Kidney (tissue), 13 donors: ENCODE measurements at regions not wholly inside any gene's neighbourhood (a gene's known extent, or its start where the extent isn't known, plus 50 kb on each side); places are given as distances from the start of the nearest gene placed in this dataset.

Experiments
- DNase-seq, 5 donors: peaks; one replicate each; pipeline ENCODE4 v3.0.0-alpha.2; 2013 to 2020
- FAIRE-seq: peaks from 2 replicates; lab custom pipeline; 2012; peaks lifted over from hg19 to GRCh38; lab: Jason Lieb, UNC
- H3K27ac ChIP-seq, 2 donors: one replicate each; pipeline ENCODE4 v1.7.0; 2013; ENCODE audit warnings: low read depth in 2 of 2, low read length in 2 of 2, inconsistent platforms in 1 of 2
- H3K27me3 ChIP-seq: one replicate; pipeline ENCODE4 v1.7.1; 2013; ENCODE audit warnings: low read length, inconsistent platforms; ENCODE audit not compliant: control insufficient read depth, insufficient read depth
- H3K36me3 ChIP-seq, 3 donors: one replicate each; pipeline versions ENCODE4 v1.7.0 to v1.7.1; 2013; ENCODE audit warnings: low read length in 3 of 3, control low read depth in 1 of 3, inconsistent platforms in 1 of 3; ENCODE audit not compliant: insufficient read depth in 3 of 3, control insufficient read depth in 2 of 3
- H3K4me1 ChIP-seq, 3 donors: one replicate each; pipeline versions ENCODE4 v1.7.0 to v1.7.1; 2013; ENCODE audit warnings: low read length in 3 of 3, inconsistent platforms in 1 of 3, low read depth in 1 of 3; ENCODE audit not compliant: control insufficient read depth in 2 of 3, insufficient read depth in 2 of 3
- H3K4me3 ChIP-seq, 3 donors: one replicate each; pipeline versions ENCODE4 v1.7.0 to v1.8.1; 2013; ENCODE audit warnings: low read length in 3 of 3, control low read depth in 1 of 3, inconsistent platforms in 1 of 3
- H3K9ac ChIP-seq, 3 donors: one replicate each; pipeline versions ENCODE4 v1.7.0 to v1.7.1; 2013; ENCODE audit warnings: low read length in 3 of 3, control low read depth in 1 of 3, inconsistent platforms in 1 of 3
- H3K9me3 ChIP-seq, 3 donors: one replicate each; pipeline versions ENCODE4 v1.7.0 to v1.7.1; 2013; ENCODE audit warnings: low read length in 3 of 3, control low read depth in 1 of 3, inconsistent platforms in 1 of 3; ENCODE audit not compliant: control insufficient read depth in 2 of 3, insufficient read depth in 1 of 3
- intact Hi-C: fragments of 100-400 bp; cut with DNase I; formaldehyde crosslinking; loops from one replicate; pipeline ENCODE4 v1.11.1; 2022
- TF ChIP-seq, protein P1 (sequence below): IDR thresholded peaks from 3 replicates; pipeline ENCODE4 v1.5.1; 2012; ENCODE audit warnings: mild to moderate bottlenecking, moderate library complexity, borderline replicate concordance; ENCODE audit not compliant: insufficient read depth; ENCODE audit errors: extremely low read depth
- donor health status: control.
- donor health status: control.
- donor health status: control.
- donor health status: control.
- donor health status: control.
- donor health status: DM: yes; HTN: yes; CAD: no.
- donor health status: Normal renal cell carcinoma (clear cell type).

DNA sequence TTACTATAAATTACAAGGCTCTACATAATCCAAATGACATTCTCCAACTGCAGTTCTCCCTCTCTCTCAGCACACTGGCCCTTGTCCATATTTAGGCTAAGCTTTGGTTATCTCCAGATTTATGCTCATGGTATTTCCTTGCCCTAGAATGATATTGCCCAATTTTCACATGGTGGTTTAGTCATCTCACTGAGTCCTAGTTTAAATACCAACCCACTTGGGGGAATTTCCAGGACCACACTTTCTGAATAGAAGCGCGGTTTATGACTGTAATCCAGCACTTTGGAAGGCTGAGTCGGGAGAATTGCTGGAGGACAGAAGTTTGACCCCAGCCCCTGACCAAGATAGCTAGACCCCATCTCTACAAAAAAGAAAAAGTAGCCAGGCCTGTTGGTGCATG is 280.1 kb upstream of the MON1B start:
- FAIRE-seq, result no peak

DNA sequence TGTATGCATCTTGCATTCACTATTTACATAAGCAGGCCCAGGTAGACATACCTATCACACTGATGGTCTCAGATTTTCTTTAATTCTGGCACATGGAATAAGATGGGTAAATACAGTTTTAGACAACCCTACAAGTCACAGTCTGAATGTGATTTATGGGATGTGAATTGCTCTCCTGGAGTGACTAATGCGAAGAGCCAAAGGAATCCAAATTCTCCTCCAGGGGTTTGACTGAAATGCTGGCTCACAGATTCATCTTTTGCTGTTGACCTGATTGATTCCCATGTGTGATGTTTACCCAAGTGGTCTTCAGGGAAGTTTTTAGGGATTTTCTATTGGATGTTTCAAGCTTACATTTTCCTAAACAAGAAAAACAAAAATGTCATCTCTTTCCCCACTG is 277.9 kb upstream of the MON1B start:
- H3K36me3 ChIP-seq, result no peaks in the 10 kb centered on the region

More for the DNA sequence above, 280.1 kb upstream of the MON1B start:
- intact Hi-C loops, result no loop called here
- Histone ChIP-seq H3K36me3 (no peaks in the 10 kb centered on the region), H3K9ac (no peak overlapping the region), H3K9me3 (no peaks in the 10 kb centered on the region), H3K4me3 (no peak overlapping the region), H3K27me3 (no peaks in the 10 kb centered on the region), H3K27ac (no peak overlapping the region), H3K4me1 (no peaks in the 10 kb centered on the region)
- no peak for DNase-seq
- TF ChIP-seq, protein P1, sequence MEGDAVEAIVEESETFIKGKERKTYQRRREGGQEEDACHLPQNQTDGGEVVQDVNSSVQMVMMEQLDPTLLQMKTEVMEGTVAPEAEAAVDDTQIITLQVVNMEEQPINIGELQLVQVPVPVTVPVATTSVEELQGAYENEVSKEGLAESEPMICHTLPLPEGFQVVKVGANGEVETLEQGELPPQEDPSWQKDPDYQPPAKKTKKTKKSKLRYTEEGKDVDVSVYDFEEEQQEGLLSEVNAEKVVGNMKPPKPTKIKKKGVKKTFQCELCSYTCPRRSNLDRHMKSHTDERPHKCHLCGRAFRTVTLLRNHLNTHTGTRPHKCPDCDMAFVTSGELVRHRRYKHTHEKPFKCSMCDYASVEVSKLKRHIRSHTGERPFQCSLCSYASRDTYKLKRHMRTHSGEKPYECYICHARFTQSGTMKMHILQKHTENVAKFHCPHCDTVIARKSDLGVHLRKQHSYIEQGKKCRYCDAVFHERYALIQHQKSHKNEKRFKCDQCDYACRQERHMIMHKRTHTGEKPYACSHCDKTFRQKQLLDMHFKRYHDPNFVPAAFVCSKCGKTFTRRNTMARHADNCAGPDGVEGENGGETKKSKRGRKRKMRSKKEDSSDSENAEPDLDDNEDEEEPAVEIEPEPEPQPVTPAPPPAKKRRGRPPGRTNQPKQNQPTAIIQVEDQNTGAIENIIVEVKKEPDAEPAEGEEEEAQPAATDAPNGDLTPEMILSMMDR, result no peak

DNA sequence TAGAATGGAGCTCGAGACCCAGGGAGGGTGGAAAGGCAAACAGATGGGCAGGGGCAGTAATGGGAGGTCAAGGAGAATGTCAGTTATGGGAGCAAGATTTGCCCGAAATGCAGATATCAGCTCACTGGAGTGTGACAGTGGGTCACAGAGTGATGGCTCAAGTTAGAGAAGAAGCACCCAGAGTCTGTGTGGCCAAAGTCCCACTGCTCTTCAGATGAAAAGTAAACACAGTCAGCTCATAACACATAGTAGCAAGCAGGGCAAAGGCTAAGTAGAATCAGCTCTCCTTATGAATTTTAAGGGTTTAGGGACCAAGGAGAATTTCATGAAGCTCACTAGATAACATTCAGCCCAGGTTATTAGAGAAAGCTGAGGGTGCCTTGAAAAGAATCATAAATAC is 264.9 kb upstream of the MON1B start:
- Histone ChIP-seq H3K27me3 (no peaks in the 10 kb centered on the region), H3K9ac (no peak overlapping the region), H3K4me3 (no peak overlapping the region), H3K27ac (no peak overlapping the region), H3K9me3 (no peaks in the 10 kb centered on the region), H3K36me3 (no peaks in the 10 kb centered on the region), H3K4me1 (no peaks in the 10 kb centered on the region)
- TF ChIP-seq, protein P1, result no peak
- intact Hi-C loops, result no loop called here
- DNase-seq (no peak), FAIRE-seq (no peak)

More for the DNA sequence above, 277.9 kb upstream of the MON1B start:
- intact Hi-C loops, result no loop called here
- Histone ChIP-seq H3K4me3 (no peak overlapping the region), H3K27ac (no peak overlapping the region), H3K9me3 (no peaks in the 10 kb centered on the region), H3K9ac (no peak overlapping the region), H3K27me3 (no peaks in the 10 kb centered on the region), H3K4me1 (no peaks in the 10 kb centered on the region)
- FAIRE-seq, result no peak
- DNase-seq, result no peak
- TF ChIP-seq, protein P1, result no peak

DNA sequence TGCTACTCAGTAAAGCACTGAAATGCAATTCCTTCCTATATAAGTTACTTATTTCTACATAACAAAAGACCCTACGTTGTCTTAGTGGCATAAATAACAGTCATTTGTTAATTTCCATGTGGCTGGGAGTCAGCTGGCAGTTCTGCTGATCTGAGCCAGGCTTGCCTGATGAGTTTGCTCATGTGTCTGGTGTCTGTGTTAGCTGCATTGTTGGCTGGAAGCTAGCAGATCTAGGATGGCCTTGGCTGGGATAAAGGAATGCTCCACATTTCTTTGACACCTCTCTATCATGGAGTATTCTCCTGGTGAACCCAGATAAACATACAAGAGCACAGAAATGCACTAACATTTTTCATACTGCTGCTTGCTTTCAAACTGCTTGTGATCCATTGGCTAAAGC is 264.4 kb upstream of the MON1B start:
- DNase-seq (no peak), FAIRE-seq (no peak)
- TF ChIP-seq, protein P1, result no peak

More for the DNA sequence above, 264.4 kb upstream of the MON1B start:
- H3K36me3 ChIP-seq, result no peaks in the 10 kb centered on the region
- intact Hi-C loops, result no loop called here
- no peaks in the 10 kb centered on the region for H3K27me3 ChIP-seq
- H3K4me3 ChIP-seq, result no peak overlapping the region
- no peak overlapping the region for H3K27ac ChIP-seq
- no peak overlapping the region for H3K9ac ChIP-seq
- no peaks in the 10 kb centered on the region for H3K9me3 ChIP-seq
- no peaks in the 10 kb centered on the region for H3K4me1 ChIP-seq
